Posterior cingulate gyrus (tissue), 11 donors: ENCODE measurements at regions not wholly inside any gene's neighbourhood (a gene's known extent, or its start where the extent isn't known, plus 50 kb on each side); places are given as distances from the start of the nearest gene placed in this dataset.

ENCODE experiments used
- DNase-seq, 10 donors: peaks; one replicate each; pipeline versions ENCODE4 v3.0.0 to v3.0.0-alpha.2; 2020 to 2021; ENCODE audit warnings: mixed read lengths in 3 of 10
- intact Hi-C: fragments of 100-400 bp; cut with DNase I; formaldehyde crosslinking; loops from one replicate; pipeline ENCODE4 v1.15.1; 2023

DNA sequence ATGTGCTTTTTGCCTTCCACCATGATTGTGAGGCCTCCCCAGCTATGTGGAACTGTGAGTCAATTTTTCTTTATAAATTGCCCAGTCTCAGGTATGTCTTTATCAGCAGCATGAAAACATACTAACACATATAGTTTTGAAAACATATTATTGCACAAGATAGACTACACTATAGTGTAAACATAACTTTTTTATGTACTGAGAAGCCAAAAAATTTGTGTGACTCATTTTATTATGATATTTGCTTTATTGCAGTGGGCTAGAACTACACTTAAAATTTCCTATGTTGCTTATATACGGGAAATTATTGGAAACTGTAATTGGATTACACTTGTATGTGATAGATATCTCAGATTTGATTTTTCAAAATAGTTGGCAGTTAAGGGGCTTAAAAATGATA is 885.5 kb upstream of the FBXO33 start:
- intact Hi-C loops, result no loop called here

DNA sequence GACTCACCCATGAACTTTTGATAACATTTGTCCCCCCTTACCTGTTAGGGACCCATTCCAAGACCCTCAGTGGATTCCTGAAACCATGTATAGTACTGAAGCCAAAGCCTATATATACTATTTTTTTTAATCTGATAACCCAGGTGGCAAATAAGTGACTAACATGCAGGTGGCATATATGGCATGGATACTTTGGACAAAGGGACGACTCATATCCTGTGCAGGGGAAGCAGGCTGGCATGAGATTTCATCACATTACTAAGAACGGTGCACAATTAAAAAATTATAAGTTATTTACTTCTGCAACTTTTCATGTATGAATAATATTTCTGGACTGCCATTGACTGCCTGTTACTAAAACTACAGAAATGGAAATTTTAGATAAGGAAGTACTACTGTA is 880.1 kb upstream of the FBXO33 start:
- no peak for DNase-seq
- intact Hi-C loops, result no loop called here

More for the DNA sequence above, 885.5 kb upstream of the FBXO33 start:
- DNase-seq, result no peak

GRCh38 chr14:40309124-40309523 is 876.9 kb upstream of the FBXO33 start:
- intact Hi-C loops, result no loop called here
- no peak for DNase-seq

GRCh38 chr14:40308240-40308639 is 876.0 kb upstream of the FBXO33 start:
- no peak for DNase-seq
- intact Hi-C loops, result no loop called here

DNA sequence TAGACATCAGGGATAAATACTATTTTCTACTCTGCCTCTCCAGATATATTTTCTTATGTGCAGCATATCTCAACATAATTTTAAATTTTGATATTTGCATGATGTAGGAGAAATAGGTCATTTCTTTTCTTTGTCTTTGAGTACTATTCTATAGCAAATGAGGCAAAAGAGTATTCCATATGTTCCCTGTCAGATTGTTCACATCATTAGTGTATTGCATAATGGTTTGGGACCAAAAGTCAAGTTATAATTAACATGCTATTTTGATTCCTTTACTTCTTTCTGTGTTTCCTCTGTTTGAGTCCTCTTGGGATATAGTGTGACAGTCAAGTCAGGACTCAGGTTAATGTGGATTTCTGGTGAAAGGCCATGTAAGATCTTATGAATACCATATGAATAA is 864.6 kb upstream of the FBXO33 start:
- intact Hi-C loops, result no loop called here
- no peak for DNase-seq

GRCh38 chr14:40292664-40293063 is 860.4 kb upstream of the FBXO33 start:
- no peak for DNase-seq
- intact Hi-C loops, result no loop called here

GRCh38 chr14:40282196-40282595 is 850.0 kb upstream of the FBXO33 start:
- no peak for DNase-seq
- intact Hi-C loops, result no loop called here

GRCh38 chr14:40280652-40281051 is 848.4 kb upstream of the FBXO33 start:
- DNase-seq, result no peak
- intact Hi-C loops, result no loop called here

DNA sequence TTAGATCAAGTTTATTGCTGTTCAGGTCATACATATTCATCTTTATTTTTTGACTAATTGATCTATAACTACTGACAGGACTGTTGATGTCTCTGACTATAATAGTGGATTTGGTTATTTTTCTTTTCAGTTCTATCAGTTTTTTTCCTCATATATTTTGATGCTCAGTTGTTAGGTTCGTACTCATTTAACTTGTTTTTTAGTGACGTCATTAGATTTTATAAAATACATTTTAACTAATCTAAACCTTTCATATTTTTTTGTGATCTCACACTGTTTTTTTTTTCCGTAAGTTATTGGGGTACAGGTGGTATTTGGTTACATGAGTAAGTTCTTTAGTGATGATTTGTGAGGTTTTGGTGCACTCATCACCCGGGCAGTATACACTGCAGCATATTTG is 841.2 kb upstream of the FBXO33 start:
- intact Hi-C loops, result no loop called here
- DNase-seq, result no peak

DNA sequence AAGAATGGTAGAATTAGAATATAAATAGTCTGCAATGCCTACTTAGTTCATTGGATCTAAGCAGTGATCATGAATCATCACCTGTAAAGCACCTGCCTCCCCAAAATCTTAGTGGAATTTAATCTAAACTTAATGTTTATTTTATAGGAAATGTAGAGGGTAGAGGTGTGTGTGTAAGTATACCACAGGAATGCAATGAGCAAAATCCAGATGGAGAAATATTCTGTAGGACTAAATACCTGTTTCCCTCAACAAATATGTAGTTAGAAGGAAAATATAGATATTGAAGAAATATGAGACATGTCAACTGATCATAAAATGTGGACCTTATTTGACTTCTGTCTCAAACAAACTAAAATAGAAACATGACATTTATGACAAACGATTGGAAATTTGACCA is 839.2 kb upstream of the FBXO33 start:
- intact Hi-C loops, result no loop called here
- no peak for DNase-seq

- no peak for DNase-seq
- intact Hi-C loops, result no loop called here
Observed at GRCh38 chr14:40269436-40269835, 837.2 kb upstream of the FBXO33 start.

- DNase-seq, result no peak
- intact Hi-C loops, result no loop called here
Observed at GRCh38 chr14:40268236-40268635, 836.0 kb upstream of the FBXO33 start.

- intact Hi-C loops, result no loop called here
- DNase-seq, result no peak
Observed at GRCh38 chr14:40265096-40265495, 832.9 kb upstream of the FBXO33 start.

DNA sequence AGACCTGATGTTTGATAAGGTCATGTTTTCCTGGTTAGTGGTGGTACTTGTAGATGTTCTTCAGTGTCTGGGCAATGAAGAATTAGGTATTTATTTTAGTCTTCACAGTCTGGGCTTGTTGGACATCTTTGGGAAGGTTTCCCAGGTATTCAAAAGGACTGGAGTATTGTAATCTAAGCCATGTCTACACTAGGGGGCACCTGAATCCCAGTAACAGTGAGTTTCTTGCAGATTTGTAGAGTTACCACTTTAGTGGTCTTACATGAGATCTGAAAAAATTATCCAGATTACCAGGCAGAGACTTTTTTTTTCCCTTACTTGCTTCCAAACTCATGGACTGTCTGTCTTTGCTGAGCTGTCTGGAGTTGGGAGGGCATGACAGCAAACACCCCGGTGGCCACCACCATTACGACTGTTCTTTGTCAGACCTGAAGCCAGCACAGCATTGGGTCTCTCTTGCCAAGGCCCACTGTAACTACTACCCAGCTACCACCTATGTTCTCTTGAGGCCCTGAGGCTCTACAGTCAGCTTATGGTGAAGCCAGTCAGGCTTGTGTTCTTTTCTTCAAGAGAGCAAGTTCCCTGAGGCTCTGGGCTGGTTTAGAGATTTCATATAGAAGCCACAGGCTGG is 820.7 kb upstream of the FBXO33 start:
- DNase-seq, result no peak
- intact Hi-C loops, result no loop called here

DNA sequence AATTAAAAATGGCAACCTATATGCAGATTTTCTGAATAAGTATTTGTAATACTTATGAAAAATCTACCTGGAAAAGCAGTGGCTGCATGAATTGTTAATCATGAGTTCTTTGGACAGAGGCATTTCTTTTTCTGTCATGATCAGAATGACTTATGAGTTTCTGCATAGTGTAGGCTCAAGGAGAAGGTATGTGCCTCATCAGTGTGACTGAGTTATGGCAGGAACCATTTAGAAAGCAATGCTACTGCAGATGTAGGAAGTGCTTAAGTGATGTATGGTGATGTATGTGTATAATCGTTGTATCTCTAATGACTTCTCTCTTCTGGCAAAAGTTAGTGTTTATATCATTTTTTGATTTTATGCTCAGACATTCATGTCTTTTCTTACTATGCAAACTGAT is 816.4 kb upstream of the FBXO33 start:
- intact Hi-C loops, result no loop called here
- DNase-seq, result no peak

- DNase-seq, result no peak
- intact Hi-C loops, result no loop called here
Observed at GRCh38 chr14:40240245-40240859, 808.1 kb upstream of the FBXO33 start.

GRCh38 chr14:40232302-40232701 is 800.1 kb upstream of the FBXO33 start:
- no peak for DNase-seq
- intact Hi-C loops, result no loop called here

DNA sequence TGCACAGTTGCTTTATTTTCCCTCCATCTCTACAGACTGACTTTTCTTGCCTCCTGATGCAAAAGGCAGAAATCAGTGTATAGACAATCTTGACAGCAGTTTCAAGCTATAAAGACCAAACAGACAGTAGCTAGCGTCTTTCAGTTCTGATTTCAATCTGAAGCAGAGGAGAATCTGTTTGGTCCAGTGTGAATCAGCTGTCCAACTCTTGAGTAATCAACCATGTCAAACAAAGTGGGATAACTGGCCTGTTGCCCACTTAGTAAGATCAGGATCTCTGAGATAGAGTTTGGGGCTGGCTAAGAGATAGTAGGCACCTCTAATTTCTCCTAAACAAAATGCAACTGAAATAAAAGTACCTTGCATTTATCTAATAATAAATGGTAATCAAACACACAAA is 797.4 kb upstream of the FBXO33 start:
- DNase-seq, result no peak
- intact Hi-C loops, result no loop called here

DNA sequence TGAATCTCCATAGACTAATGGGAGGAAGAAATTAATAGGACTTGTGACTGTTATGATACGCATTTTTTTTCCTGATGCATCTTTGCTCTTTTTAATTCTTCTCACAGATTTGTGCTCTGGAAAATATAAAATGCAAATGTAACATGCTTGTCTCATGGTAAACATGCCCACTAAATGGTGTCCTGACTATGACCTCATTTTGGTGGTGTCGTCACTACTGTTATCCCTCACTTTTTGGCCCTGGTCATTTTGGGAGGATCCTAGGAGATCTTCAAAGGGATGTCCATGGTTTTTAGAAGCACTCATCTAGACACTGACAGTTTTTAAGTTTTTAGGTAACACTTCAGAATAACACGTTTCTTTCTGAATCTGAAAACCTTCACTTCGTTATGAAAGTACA is 790.8 kb upstream of the FBXO33 start:
- no peak for DNase-seq
- intact Hi-C loops, result no loop called here

DNA sequence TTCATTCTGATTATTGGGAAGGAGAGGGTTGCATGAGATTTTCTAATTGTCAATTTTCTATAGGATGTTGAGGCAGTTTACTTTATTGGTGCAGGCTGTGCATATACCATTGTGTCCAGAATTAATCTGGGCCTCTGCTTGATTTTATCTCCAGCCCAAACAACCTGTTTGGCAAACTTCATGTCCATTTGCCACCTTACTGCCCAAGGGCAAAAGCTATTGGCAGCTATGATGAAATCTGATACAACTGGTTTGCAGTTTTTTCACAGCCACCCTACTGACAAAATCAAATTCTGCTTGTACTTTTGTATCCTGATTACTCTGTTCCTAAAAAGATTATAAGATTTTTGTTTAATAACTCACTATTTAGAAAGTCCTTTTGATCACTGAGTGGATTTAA is 789.2 kb upstream of the FBXO33 start:
- intact Hi-C loops, result no loop called here
- no peak for DNase-seq

DNA sequence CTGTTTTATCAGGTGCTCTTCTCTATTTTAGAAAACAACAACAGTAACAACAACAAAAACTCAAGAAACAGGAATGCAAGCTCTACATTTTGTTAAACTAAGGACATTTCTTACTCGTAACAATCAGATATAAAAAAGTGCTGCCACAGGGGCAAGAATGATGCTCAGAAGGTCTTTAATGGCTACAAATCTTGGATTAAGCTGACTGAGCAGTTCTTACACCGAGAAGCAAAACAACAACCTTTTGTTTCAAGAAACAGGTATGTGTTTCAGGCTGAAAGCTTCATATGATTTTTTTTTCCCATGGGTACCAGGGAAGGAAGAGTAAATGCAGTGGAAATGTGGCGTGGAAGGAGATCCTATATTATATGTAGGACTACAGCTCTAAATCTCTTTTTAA is 786.8 kb upstream of the FBXO33 start:
- no peak for DNase-seq
- intact Hi-C loops, result no loop called here

DNA sequence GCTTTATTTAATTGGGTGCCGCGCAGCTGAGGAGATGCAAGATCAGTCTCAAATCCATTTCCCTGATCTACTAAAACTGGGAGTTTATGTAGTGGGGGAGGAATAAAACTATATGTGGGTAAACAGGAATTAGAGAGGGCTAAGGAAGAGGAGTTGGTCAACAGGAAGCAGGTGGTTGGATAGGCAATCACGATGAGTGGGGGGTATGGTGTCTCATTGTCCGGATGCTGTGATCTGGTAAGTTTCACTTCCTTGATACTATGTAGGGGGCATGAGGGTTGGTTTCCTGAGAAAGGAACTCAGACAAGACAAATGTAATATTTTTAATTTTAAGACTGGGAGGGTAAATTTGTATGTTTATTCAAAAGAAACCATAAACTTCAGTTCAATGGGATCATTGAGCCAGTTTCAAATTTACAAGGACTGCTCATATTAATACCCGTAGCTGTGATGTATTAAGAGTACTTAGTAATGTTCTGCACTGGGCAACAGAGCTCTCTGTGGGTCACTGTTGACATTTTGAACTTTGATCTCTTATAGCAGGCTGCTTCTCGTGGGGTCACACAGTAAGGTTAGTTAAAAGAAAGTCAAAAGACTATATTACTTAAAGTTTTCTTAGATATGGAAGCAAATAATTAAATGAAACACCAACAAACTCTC is 786.2 kb upstream of the FBXO33 start:
- DNase-seq, result no peak
- intact Hi-C loops, result no loop called here
